NCI-H2081 treated with DMSO at 0.1 percent for 48 hours (cell line): ENCODE measurements at regions not wholly inside any gene's neighbourhood (a gene's known extent, or its start where the extent isn't known, plus 50 kb on each side); places are given as distances from the start of the nearest gene placed in this dataset.
"Not testable (repeated sequence)": the region's sequence is repeated elsewhere in the genome, so short reads cannot be mapped to it uniquely, and the experiment has no call there.

Experiments used
- DNase-seq: peaks from one replicate; lab custom pipeline; 2025; lab: John Stamatoyannopoulos, UW

GRCh38 chrX:120753413-120754251 lies 122.0 kb downstream of the CT47B1 start:
- DNase-seq = no peak

- no peak for DNase-seq
These were observed 122.7 kb upstream of the C1GALT1C1 start for GRCh38 chrX:120752431-120753082.

- DNase-seq = no peak
These were observed 121.8 kb upstream of the C1GALT1C1 start for GRCh38 chrX:120751683-120752082.

DNA sequence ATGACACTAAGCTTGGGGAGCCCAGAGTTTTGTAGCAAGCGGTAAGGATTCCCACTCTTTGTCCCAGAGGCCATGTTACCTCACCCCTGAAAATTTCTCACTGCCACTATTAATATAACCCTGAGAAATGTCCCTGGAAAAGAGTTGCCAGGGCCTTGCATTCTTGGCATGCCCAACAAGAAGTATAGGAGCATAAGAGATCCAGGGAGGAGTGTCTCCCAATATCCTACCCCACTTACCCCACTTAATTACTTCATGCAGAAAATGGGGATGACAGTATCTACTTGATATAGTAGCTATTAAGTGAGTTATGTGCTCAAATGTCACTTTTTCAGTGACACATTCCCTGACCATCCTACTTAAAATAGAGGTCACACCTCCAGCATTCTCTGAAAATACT lies 120.5 kb upstream of the C1GALT1C1 start:
- DNase-seq = no peak

- no peak for DNase-seq
These were observed 119.4 kb upstream of the C1GALT1C1 start for GRCh38 chrX:120749141-120749846.

DNA sequence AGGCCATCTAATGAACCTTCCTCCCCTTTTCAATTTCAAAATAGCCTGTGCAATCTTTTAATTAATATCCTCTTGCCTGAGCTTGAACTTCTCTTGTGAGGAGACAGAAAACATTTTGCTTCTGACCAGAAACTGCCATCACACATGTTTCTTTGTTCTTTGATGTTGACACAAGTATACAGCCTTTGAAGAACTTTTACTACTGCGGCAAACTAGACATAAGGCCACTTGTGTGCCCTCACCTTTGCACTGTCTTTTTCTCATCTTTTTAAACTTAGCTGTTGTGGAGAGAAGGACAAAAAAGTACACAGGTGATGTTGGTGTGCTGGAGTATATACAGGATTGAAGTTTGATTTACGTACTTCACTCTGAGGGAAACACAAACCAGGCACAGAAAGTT lies 116.3 kb upstream of the C1GALT1C1 start:
- no peak for DNase-seq

GRCh38 chrX:120742946-120743665 lies 113.3 kb upstream of the C1GALT1C1 start:
- no peak for DNase-seq

GRCh38 chrX:120741452-120741851 lies 111.6 kb upstream of the C1GALT1C1 start:
- no peak for DNase-seq

DNA sequence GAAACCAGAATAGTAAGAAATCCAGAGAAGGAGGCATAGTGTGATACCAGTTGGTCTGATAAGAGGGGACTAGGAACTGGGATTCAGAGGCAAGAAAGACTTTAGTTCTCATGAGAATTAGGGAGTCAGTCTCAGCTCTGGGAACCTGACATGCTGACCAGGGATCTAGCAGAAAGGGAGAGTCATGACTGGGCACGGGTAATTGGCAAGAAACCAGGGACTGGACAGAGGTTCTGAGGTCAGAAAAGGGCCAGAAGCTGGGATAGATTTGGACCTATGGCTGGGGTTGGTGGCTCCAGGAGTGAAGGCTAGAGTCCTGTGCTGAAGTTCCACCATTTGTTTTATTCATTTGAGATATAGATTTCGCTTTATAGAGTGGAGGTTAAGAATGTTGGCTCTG lies 110.2 kb upstream of the C1GALT1C1 start:
- no peak for DNase-seq

- DNase-seq = no peak
These were observed 109.4 kb upstream of the C1GALT1C1 start for GRCh38 chrX:120739300-120739699.

DNA sequence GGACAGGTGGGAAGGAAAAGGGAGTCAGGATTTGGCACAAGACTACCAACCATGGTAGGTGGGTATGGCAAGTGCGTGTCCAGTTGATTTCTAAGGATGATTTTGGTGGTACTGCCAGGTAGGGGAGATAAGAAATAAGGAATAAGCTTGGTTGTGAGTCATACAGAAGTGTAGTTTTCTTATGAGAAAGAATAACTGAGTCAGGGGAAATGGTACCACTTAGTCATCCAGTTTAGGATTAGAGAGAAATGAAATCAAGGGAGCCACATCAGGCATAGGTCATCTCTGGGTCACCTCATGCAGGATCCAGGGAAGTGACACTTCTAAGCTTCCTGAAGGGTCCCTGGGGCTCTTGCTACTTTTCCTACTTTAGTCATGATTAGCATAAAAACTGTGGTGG lies 107.1 kb upstream of the C1GALT1C1 start:
- DNase-seq = no peak

DNA sequence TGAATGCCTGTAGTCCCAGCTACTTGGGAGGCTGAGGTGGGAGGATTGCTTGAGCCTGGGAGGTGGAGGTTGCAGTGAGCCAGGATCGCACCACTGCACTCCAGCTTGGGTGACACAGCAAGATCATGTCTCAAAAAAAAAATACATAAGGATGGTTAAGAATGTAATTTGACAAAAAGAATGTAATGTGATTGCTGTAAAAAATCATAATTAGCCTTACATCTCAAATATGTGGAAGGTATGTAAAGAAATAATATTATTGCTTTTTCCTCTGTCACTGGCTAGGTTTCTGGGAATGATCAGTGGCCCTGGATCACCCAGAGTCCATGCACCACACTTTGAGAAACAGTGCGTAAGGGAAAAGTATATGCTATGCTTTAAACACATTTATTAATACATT lies 106.1 kb upstream of the C1GALT1C1 start:
- no peak for DNase-seq

DNA sequence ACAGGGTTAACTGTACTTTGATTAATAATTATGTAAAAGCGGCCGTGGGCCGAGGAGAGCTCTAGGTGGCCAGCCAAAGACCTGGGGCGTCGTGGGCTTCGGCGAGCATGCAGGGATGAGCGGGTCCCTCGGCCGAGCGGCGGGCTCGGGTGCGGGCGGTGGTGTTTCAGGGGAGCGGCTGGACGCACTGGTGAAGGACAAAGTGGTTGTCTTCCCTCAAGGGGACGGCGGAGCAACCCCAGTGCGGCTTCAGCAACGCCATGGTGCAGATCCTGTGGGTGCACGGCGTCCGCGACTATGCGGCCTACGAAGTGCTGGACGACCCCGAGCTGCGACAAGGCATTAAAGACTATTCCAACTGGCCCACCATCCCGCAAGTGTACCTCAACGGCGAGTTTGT lies 103.0 kb upstream of the C1GALT1C1 start:
- DNase-seq = no peak

- no peak for DNase-seq
These were observed 102.6 kb upstream of the C1GALT1C1 start for GRCh38 chrX:120732461-120732860.

- no peak for DNase-seq
These were observed 101.5 kb upstream of the C1GALT1C1 start for GRCh38 chrX:120731386-120731785.

GRCh38 chrX:120729506-120730255 lies 99.8 kb upstream of the C1GALT1C1 start:
- DNase-seq = not testable (repeated sequence)

- no peak for DNase-seq
These were observed 98.1 kb upstream of the C1GALT1C1 start for GRCh38 chrX:120727911-120728310.

DNA sequence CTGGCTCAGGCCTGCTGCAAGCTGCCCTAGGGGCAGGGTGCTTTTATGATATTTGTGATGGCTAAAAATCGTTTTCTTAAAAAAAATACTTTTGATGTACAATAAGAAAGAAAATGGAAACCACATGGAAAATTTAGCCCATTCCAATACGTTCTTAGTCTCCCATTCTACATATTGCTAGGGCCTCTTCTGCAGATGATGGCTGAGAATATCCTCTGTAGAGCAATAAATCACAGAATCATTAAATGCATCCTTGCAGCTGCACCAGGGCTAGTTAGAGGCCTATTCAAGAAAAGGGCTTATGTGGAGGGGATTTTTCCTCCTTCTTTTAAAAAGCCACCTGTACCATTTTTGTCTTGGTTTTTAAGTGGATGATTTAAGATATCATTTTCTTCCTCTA lies 97.6 kb upstream of the C1GALT1C1 start:
- no peak for DNase-seq

GRCh38 chrX:120726294-120726693 lies 96.4 kb upstream of the C1GALT1C1 start:
- no peak for DNase-seq

DNA sequence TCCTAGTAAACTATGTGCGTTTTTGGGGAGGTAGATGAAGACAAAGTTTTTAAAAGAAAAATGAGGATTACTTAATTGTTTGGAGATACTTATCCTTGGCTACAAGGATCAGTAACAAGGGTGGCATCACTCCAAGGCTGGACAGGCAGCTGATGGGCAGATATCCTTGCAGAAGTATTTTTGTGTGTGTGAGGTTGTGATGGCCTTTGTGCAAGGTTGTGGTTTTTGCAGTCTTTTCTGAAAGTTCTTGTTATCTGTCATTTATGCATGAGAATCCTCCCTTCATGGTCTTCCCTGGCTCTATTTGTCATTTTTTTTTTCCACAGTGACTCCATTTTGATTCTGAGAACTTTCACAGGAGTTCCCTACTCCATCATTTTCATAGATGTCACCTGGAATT lies 96.0 kb upstream of the C1GALT1C1 start:
- DNase-seq = no peak

GRCh38 chrX:120719622-120720021 lies 89.8 kb upstream of the C1GALT1C1 start:
- no peak for DNase-seq

DNA sequence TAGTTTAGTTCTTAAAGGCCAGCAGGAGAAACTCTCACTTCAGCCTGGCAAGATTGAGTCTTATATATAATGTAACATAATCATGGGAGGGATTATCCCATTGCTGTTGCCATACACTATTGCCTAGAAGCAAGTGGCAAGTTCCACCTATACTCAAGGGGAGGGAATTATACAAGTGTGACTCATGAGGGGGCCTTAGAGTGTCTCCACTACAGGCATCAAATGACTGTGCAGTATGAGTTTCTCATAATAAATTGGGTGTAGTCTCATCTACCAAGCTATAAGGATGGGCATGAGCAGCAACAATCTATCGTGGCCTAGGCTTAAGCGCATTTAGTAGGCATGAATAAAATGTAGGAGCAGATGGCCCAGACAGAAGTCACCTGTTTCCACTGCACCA lies 89.1 kb upstream of the C1GALT1C1 start:
- no peak for DNase-seq
